K562 (cell line): ENCODE measurements at regions not wholly inside any gene's neighbourhood (a gene's known extent, or its start where the extent isn't known, plus 50 kb on each side); places are given as distances from the start of the nearest gene placed in this dataset.

ENCODE experiments used
- ARNT ChIP-seq, 2 experiments: fragments of 450-650 bp; IDR thresholded peaks; 2 replicates each; pipeline ENCODE4 v1.6.1; 2016; ENCODE audit warnings: mild to moderate bottlenecking in 1 of 2
- ATF7 ChIP-seq: fragments of 450-650 bp; IDR thresholded peaks from 2 replicates; pipeline ENCODE4 v1.7.1; 2014; ENCODE audit warnings: mild to moderate bottlenecking, moderate library complexity
- C11orf30 ChIP-seq: fragments of 450-650 bp; IDR thresholded peaks from 2 replicates; pipeline ENCODE4 v1.6.1; 2016; ENCODE audit warnings: low read depth, mild to moderate bottlenecking
- CEBPB ChIP-seq: fragments of 450-650 bp; IDR thresholded peaks from 2 replicates; pipeline ENCODE4 v1.6.1; 2016; ENCODE audit warnings: missing genetic modification characterization, missing compliant biosample characterization
- DEAF1 ChIP-seq: fragments of 450-650 bp; formaldehyde crosslinking; IDR thresholded peaks from 2 replicates; pipeline ENCODE4 v1.4.0; 2020; ENCODE audit warnings: mild to moderate bottlenecking, moderate library complexity
- PKNOX1 ChIP-seq: fragments of 450-650 bp; IDR thresholded peaks from 2 replicates; pipeline ENCODE4 v1.6.1; 2016
- RB1 ChIP-seq: fragments of 450-650 bp; IDR thresholded peaks from 2 replicates; pipeline ENCODE4 v1.6.1; 2017; ENCODE audit warnings: low read depth, mild to moderate bottlenecking
- ZBTB33 ChIP-seq: sonication (generic); formaldehyde crosslinking; IDR thresholded peaks from 2 replicates; pipeline ENCODE4 v1.8.1; 2023; ENCODE audit warnings: mild to moderate bottlenecking, missing genetic modification reagents
- ZNF277 ChIP-seq: fragments of 250-450 bp; sonication (Bioruptor Pico); IDR thresholded peaks from 2 replicates; pipeline ENCODE4 v1.8.0; 2022; ENCODE audit warnings: inconsistent platforms, mild to moderate bottlenecking, moderate library complexity, borderline replicate concordance
- ZNF436 ChIP-seq: fragments of 250-450, 450-650 bp; sonication (Bioruptor Pico); formaldehyde crosslinking; IDR thresholded peaks from 2 replicates; pipeline ENCODE4 v1.7.0; 2020; ENCODE audit warnings: mild to moderate bottlenecking
- ZNF584 ChIP-seq: fragments of 200-800 bp; sonication (Bioruptor generic); IDR thresholded peaks from 2 replicates; pipeline ENCODE4 v1.6.1; 2016; ENCODE audit warnings: low read depth, mild to moderate bottlenecking, missing genetic modification characterization, missing compliant biosample characterization
- TF ChIP-seq, protein P1 (sequence below), 3 experiments: fragments of 200-800 bp in 1 of 3; sonication (Bioruptor generic) in 1 of 3; sonication (generic) in 1 of 3; formaldehyde crosslinking in 1 of 3; IDR thresholded peaks; 2 replicates each; pipeline versions ENCODE4 v1.6.1 to v1.8.0; 2016 to 2022; ENCODE audit warnings: mild to moderate bottlenecking in 2 of 3, missing compliant biosample characterization in 2 of 3, missing genetic modification characterization in 2 of 3, missing genetic modification reagents in 1 of 3
- TF ChIP-seq, protein P2 (sequence below): fragments of 250-450 bp; sonication (Bioruptor Pico); IDR thresholded peaks from 2 replicates; pipeline ENCODE4 v1.4.0; 2020; ENCODE audit warnings: mild to moderate bottlenecking
- TF ChIP-seq, protein P3 (sequence below), 2 experiments: fragments of 450-650 bp; formaldehyde crosslinking in 1 of 2; IDR thresholded peaks; 2 replicates each; pipeline versions ENCODE4 v1.4.0 to v1.6.1; 2014 to 2020; ENCODE audit warnings: mild to moderate bottlenecking in 2 of 2, borderline replicate concordance in 1 of 2, low read depth in 1 of 2

DNA sequence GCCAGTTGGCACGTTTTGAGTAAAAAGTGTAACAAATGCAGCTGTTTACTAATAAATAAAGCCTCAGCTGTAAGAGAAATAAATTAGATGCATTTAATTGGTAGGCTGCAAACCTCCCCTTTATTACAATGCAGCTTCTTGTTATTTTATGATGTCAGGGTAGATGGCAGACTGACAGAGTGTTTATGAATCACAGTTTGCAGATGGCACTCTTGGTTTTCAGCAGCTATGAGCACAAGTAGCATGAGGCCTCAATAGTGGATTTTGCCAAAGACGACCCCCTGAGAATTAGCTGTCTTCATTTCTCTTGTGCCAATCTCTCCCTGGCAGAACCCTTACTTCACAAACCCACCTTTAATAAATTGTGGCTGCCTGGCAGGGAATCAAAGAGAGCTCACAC, 161.2 kb upstream of the C1orf87 start:
- TF ChIP-seq ZBTB33 = no peak
- TF ChIP-seq ZNF584 (CRISPR knock-in tag) = no peak
- TF ChIP-seq, protein P1, sequence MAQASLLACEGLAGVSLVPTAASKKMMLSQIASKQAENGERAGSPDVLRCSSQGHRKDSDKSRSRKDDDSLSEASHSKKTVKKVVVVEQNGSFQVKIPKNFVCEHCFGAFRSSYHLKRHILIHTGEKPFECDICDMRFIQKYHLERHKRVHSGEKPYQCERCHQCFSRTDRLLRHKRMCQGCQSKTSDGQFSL (CRISPR knock-in tag; IDR thresholded peaks at IDR 0.05) = no peak
- TF ChIP-seq, protein P1 (tag; IDR thresholded peaks at IDR 0.05) = no peak
- no peak for TF ChIP-seq PKNOX1
- TF ChIP-seq, protein P2, sequence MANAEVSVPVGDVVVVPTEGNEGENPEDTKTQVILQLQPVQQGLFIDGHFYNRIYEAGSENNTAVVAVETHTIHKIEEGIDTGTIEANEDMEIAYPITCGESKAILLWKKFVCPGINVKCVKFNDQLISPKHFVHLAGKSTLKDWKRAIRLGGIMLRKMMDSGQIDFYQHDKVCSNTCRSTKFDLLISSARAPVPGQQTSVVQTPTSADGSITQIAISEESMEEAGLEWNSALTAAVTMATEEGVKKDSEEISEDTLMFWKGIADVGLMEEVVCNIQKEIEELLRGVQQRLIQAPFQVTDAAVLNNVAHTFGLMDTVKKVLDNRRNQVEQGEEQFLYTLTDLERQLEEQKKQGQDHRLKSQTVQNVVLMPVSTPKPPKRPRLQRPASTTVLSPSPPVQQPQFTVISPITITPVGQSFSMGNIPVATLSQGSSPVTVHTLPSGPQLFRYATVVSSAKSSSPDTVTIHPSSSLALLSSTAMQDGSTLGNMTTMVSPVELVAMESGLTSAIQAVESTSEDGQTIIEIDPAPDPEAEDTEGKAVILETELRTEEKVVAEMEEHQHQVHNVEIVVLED = no peak
- TF ChIP-seq RB1 = no peak
- no peak for TF ChIP-seq DEAF1
- no peak for TF ChIP-seq ARNT (IDR thresholded peaks at IDR 0.05)
- TF ChIP-seq ZNF436 = no peak
- TF ChIP-seq, protein P3, sequence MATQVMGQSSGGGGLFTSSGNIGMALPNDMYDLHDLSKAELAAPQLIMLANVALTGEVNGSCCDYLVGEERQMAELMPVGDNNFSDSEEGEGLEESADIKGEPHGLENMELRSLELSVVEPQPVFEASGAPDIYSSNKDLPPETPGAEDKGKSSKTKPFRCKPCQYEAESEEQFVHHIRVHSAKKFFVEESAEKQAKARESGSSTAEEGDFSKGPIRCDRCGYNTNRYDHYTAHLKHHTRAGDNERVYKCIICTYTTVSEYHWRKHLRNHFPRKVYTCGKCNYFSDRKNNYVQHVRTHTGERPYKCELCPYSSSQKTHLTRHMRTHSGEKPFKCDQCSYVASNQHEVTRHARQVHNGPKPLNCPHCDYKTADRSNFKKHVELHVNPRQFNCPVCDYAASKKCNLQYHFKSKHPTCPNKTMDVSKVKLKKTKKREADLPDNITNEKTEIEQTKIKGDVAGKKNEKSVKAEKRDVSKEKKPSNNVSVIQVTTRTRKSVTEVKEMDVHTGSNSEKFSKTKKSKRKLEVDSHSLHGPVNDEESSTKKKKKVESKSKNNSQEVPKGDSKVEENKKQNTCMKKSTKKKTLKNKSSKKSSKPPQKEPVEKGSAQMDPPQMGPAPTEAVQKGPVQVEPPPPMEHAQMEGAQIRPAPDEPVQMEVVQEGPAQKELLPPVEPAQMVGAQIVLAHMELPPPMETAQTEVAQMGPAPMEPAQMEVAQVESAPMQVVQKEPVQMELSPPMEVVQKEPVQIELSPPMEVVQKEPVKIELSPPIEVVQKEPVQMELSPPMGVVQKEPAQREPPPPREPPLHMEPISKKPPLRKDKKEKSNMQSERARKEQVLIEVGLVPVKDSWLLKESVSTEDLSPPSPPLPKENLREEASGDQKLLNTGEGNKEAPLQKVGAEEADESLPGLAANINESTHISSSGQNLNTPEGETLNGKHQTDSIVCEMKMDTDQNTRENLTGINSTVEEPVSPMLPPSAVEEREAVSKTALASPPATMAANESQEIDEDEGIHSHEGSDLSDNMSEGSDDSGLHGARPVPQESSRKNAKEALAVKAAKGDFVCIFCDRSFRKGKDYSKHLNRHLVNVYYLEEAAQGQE (IDR thresholded peaks at IDR 0.05; ENCODE audit: borderline replicate concordance) = no peak
- TF ChIP-seq, protein P3 (CRISPR knock-in tag; IDR thresholded peaks at IDR 0.05; ENCODE audit: low read depth) = no peak
- TF ChIP-seq C11orf30 = no peak
- TF ChIP-seq ATF7 = no peak
- TF ChIP-seq ZNF277 (CRISPR knock-in tag) = no peak
- no peak for TF ChIP-seq CEBPB (tag)
